Large intestine (tissue), 3 donors: ENCODE measurements at regions not wholly inside any gene's neighbourhood (a gene's known extent, or its start where the extent isn't known, plus 50 kb on each side); places are given as distances from the start of the nearest gene placed in this dataset.

Experiments used
- DNase-seq, 2 donors: peaks; one replicate each; pipeline versions ENCODE4 v3.0.0 to v3.0.0-alpha.2; 2013
- H3K27ac ChIP-seq: one replicate; pipeline ENCODE4 v1.5.1; 2013; ENCODE audit warnings: low read length
- H3K27me3 ChIP-seq: 2 replicates; pipeline ENCODE4 v1.6.1; 2013; ENCODE audit warnings: low read length; ENCODE audit not compliant: control insufficient read depth, insufficient read depth
- H3K36me3 ChIP-seq: 2 replicates; pipeline ENCODE4 v1.6.1; 2013; ENCODE audit warnings: low read length; ENCODE audit not compliant: control insufficient read depth, insufficient read depth
- H3K4me1 ChIP-seq: one replicate; pipeline ENCODE4 v1.6.1; 2013; ENCODE audit warnings: low read length; ENCODE audit not compliant: control insufficient read depth, insufficient read depth
- H3K4me3 ChIP-seq: one replicate; pipeline ENCODE4 v1.5.1; 2013; ENCODE audit warnings: low read length
- H3K9me3 ChIP-seq: one replicate; pipeline ENCODE4 v1.6.1; 2013; ENCODE audit warnings: mild to moderate bottlenecking, low read depth, low read length, moderate library complexity; ENCODE audit not compliant: control insufficient read depth
- WGBS: methylation state at CpG from one replicate; pipeline ENCODE4 v1.1.5; 2013; ENCODE audit warnings: low lambda C conversion rate; ENCODE audit not compliant: insufficient coverage; 5-methylcytosine and 5-hydroxymethylcytosine counted together

DNA sequence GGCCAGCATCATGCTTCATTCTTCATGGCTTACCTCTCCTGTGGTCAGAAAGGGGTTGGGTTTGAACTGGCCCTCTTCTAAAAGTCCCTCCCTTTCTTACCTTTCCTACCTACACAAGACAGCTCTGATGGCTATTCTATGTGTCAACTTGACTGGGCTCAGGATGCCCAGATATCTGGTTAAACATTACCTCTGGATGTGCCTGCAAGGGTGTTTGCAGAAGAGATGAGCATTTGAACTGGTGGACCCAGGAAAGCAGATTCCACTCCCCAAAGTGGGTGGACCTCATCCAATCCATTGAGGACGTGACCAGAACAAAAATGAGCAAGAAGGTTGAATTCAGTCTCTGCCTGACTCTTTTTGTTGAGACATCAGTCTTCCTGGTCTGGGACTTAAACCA is 79.0 kb upstream of the TCF7L2 start:
- Histone ChIP-seq H3K4me3 (no peak overlapping the region), H3K27me3 (no peaks in the 10 kb centered on the region), H3K4me1 (no peaks in the 10 kb centered on the region), H3K9me3 (no peaks in the 10 kb centered on the region), H3K27ac (no peak overlapping the region), H3K36me3 (no peaks in the 10 kb centered on the region)
- DNase-seq: no peak
- WGBS: no CpG with 5 or more reads among the region's 1 CpG

DNA sequence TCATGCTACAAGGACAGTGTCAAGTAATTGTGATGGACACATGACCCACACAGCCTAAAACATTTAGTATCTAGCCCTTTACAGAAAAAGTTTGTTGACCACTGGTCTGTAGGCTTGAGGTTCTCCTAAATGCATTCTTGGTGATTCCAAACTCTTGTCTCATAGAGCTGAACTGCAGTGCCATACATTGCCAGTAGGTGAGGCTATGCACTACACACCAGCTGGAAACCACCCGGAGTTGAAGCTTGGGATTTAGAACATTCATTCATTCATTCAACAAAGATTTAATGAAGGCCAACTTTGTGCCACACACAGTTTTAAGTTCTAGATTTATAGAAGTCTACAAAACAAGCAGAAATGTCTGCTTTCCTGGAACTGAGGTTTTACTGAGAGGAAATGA is 77.3 kb upstream of the TCF7L2 start:
- H3K36me3 ChIP-seq: no peaks in the 10 kb centered on the region
- no CpG with 5 or more reads among the region's 1 CpG for WGBS
- H3K9me3 ChIP-seq: no peaks in the 10 kb centered on the region
- DNase-seq: no peak
- no peak overlapping the region for H3K4me3 ChIP-seq
- H3K27ac ChIP-seq: no peak overlapping the region
- H3K4me1 ChIP-seq: no peaks in the 10 kb centered on the region
- no peaks in the 10 kb centered on the region for H3K27me3 ChIP-seq

DNA sequence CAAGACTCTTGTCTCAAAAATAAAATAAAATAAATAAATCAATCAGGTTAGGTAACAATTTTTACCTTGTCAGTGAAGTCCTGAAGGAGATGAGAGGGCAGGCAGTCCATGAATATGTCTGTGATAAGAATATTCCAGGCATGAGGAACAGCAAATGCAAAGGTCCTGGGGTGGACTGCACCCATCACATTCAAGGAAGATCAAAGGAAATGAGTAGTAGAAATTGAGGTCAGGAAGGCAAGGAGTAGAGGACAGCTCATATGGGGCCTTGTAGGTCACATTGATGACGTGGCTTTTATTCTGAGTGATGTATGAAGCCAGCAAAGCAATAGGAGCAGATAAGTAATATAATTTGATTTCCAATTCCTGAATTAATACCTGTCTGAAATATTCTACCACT is 76.5 kb upstream of the TCF7L2 start:
- Histone ChIP-seq H3K4me3 (no peak overlapping the region), H3K27ac (no peak overlapping the region), H3K9me3 (no peaks in the 10 kb centered on the region), H3K36me3 (no peaks in the 10 kb centered on the region), H3K4me1 (no peaks in the 10 kb centered on the region), H3K27me3 (no peaks in the 10 kb centered on the region)
- no CpG with 5 or more reads among the region's 1 CpG for WGBS
- DNase-seq: no peak

DNA sequence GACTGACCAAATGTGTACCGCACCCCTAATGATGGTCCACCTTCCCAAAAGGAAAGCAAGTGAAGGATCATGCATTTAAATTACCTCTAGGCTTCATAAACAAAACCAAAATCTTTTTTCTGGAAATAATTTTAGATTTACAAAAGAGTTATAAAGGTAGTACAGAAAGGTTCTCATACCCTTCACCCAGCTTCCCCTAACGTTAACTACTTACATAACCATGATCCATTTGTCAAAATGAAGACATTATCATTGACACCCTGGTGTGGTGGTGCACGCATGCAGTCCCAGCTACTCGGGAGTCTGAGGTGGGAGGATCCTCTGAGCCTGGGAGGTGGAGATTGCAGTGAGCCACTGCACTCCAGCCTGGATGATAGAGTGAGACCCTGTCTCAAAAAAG is 75.1 kb upstream of the TCF7L2 start:
- no peak overlapping the region for H3K27ac ChIP-seq
- no peak for DNase-seq
- no peaks in the 10 kb centered on the region for H3K36me3 ChIP-seq
- no CpG with 5 or more reads among the region's 4 CpGs for WGBS
- no peak overlapping the region for H3K4me3 ChIP-seq
- no peaks in the 10 kb centered on the region for H3K4me1 ChIP-seq
- H3K27me3 ChIP-seq: no peaks in the 10 kb centered on the region
- H3K9me3 ChIP-seq: no peaks in the 10 kb centered on the region

DNA sequence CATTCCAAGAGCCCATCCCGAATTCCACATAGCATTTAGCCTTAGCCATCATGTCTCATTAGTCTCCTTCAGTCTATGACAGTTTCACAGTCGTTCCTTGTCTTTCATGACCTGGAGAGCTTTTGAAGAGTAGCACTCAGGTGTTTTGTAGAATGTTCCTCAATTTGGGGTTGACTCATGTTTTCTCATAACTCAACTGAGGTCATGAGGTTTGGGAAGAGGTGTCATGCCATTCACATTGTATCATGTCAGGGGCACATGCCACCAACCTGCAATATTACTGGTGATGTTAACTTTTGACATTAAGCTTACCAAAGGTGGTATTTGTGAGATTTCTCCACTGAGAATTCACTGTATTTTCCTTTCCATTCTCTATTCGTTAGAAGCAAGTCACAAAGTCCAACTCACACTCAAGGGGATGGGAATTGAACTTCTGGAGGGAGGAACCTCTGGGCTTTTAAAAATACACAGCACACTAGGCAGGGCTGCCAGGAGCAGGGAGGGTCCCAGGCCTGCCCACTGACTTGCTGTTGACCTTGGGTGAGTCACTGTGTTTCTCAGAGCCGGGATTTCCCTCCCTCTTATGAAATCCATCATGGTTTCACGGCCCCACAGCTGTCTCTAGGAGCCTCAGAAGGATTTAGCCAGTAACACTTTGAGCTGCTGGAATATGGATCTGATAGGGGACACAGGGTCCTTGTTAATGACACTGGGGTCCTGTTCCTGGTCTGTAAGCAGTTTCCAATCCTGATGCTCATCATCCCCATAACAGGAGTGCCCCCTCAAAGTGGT is 74.4 kb upstream of the TCF7L2 start:
- Histone ChIP-seq H3K27ac (no peak overlapping the region), H3K4me1 (no peaks in the 10 kb centered on the region), H3K36me3 (no peaks in the 10 kb centered on the region), H3K27me3 (no peaks in the 10 kb centered on the region), H3K9me3 (no peaks in the 10 kb centered on the region), H3K4me3 (no peak overlapping the region)
- 100% methylated on average over 1 of the region's 5 CpGs for WGBS
- no peak for DNase-seq

GRCh38 chr10:112880633-112881530 is 69.2 kb upstream of the TCF7L2 start:
- H3K27ac ChIP-seq: no peak overlapping the region
- H3K27me3 ChIP-seq: no peaks in the 10 kb centered on the region
- DNase-seq: peak in 1 of 2 donors; percentile 48
- H3K4me3 ChIP-seq: no peak overlapping the region
- 30% methylated on average over 2 of the region's 5 CpGs for WGBS
- H3K4me1 ChIP-seq: no peaks in the 10 kb centered on the region
- H3K36me3 ChIP-seq: no peaks in the 10 kb centered on the region
- H3K9me3 ChIP-seq: no peaks in the 10 kb centered on the region

- WGBS: 100% methylated on average over 2 of the region's 5 CpGs
- H3K36me3 ChIP-seq: no peaks in the 10 kb centered on the region
- no peaks in the 10 kb centered on the region for H3K4me1 ChIP-seq
- no peaks in the 10 kb centered on the region for H3K27me3 ChIP-seq
- no peak overlapping the region for H3K4me3 ChIP-seq
- no peaks in the 10 kb centered on the region for H3K9me3 ChIP-seq
- DNase-seq: no peak
- H3K27ac ChIP-seq: no peak overlapping the region
Observed at GRCh38 chr10:112883360-112884178, 66.5 kb upstream of the TCF7L2 start.

- H3K27me3 ChIP-seq: no peaks in the 10 kb centered on the region
- no peaks in the 10 kb centered on the region for H3K9me3 ChIP-seq
- H3K4me1 ChIP-seq: no peaks in the 10 kb centered on the region
- no peak overlapping the region for H3K4me3 ChIP-seq
- no peaks in the 10 kb centered on the region for H3K36me3 ChIP-seq
- DNase-seq: no peak
- no peak overlapping the region for H3K27ac ChIP-seq
Observed at GRCh38 chr10:112884179-112884504, 65.9 kb upstream of the TCF7L2 start.

GRCh38 chr10:112886463-112886862 is 63.6 kb upstream of the TCF7L2 start:
- WGBS: 100% methylated on average over 2 of the region's 4 CpGs
- DNase-seq: no peak
- no peaks in the 10 kb centered on the region for H3K27me3 ChIP-seq
- no peaks in the 10 kb centered on the region for H3K36me3 ChIP-seq
- H3K9me3 ChIP-seq: no peaks in the 10 kb centered on the region
- no peak overlapping the region for H3K4me3 ChIP-seq
- H3K4me1 ChIP-seq: no peaks in the 10 kb centered on the region
- no peak overlapping the region for H3K27ac ChIP-seq

- no CpG with 5 or more reads among the region's 3 CpGs for whole genome bisulfite sequencing
- no peaks in the 10 kb centered on the region for H3K36me3 ChIP-seq
Observed at GRCh38 chr10:112887968-112888367, 62.1 kb upstream of the TCF7L2 start.

More at GRCh38 chr10:112887968-112888367, 62.1 kb upstream of the TCF7L2 start:
- H3K4me1 ChIP-seq: no peaks in the 10 kb centered on the region
- H3K27ac ChIP-seq: no peak overlapping the region
- H3K9me3 ChIP-seq: no peaks in the 10 kb centered on the region
- H3K27me3 ChIP-seq: no peaks in the 10 kb centered on the region
- no peak for DNase-seq
- H3K4me3 ChIP-seq: no peak overlapping the region
